ENCODE measurements at regions not wholly inside any gene's neighbourhood (a gene's known extent, or its start where the extent isn't known, plus 50 kb on each side); places are given as distances from the start of the nearest gene placed in this dataset.

DNA sequence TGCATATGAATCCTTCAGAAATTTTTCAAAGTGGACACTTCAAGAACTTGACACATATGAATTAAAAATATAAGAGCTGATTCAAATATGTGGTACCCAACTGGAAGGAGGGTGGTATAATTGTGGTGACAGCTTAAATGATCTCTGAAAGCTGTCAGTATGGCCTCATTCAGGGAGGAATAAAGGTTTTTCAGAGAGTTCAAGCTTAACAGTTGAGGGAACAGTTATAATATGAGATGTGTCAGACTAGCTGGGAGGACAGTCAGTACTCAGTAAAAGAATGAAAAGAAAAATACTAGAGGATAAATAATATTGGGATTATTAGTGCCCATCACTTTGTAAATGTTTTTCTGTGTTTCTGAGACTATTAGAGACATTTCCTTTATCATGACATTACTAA, 277.5 kb downstream of the RASSF9 start:
- H3K27me3 ChIP-seq (ENCODE audit: insufficient read depth, low read length) = no peaks in the 10 kb centered on the region
- H3K4me1 ChIP-seq (ENCODE audit: insufficient read depth, low read length) = no peaks in the 10 kb centered on the region
- H3K4me3 ChIP-seq (ENCODE audit: low read length) = no peak overlapping the region
- H3K27ac ChIP-seq (ENCODE audit: low read length) = no peak overlapping the region
- H3K36me3 ChIP-seq (ENCODE audit: insufficient read depth, low read depth, low read length) = no peaks in the 10 kb centered on the region
- no peak overlapping the region for H3K9ac ChIP-seq (ENCODE audit: low read depth, low read length)
- no peaks in the 10 kb centered on the region for H3K9me3 ChIP-seq (ENCODE audit: insufficient read depth, low read depth, low read length)

DNA sequence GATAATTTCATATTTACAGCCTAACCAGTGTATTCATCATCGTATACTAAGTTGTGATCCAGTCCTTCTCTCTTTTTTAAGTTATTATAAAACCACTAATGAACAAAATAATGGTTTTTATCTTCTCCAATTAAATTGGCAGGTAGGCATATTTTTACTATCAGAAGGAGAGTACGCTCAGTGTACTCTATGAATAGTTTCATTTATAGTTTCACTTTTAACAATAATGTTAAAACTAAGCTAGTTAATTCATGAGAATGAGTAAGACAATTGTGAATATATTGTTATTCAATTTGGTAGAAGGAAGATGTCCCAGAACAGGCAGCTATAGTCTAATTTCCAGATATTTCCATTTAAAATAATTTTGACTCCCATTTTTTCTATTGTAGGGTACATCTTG, 277.1 kb downstream of the RASSF9 start:
- no peak overlapping the region for H3K4me3 ChIP-seq (ENCODE audit: low read length)
- no peaks in the 10 kb centered on the region for H3K4me1 ChIP-seq (ENCODE audit: insufficient read depth, low read length)
- no peak overlapping the region for H3K27ac ChIP-seq (ENCODE audit: low read length)
- no peaks in the 10 kb centered on the region for H3K27me3 ChIP-seq (ENCODE audit: insufficient read depth, low read length)
- H3K36me3 ChIP-seq (ENCODE audit: insufficient read depth, low read depth, low read length) = no peaks in the 10 kb centered on the region
- H3K9ac ChIP-seq (ENCODE audit: low read depth, low read length) = no peak overlapping the region
- no peaks in the 10 kb centered on the region for H3K9me3 ChIP-seq (ENCODE audit: insufficient read depth, low read depth, low read length)

DNA sequence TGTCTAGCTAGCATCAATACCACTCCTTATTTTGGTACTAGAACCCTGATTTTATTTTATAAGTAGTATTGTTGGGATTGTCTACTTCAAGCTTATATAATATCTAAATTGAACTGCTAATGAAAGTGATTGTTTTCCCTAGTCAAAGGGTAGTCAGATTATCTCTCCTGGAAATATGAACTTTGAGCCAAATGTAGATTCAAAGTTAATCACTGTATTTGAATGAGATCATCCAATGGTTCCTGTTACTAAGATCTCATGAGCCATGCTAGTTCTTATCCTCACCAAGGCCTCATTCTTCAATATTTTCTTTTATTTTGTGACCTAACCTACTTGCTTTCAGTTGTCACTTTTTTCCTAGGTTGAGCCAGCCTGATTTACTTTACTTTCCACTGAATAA, 276.7 kb downstream of the RASSF9 start:
- H3K27me3 ChIP-seq (ENCODE audit: insufficient read depth, low read length) = no peaks in the 10 kb centered on the region

DNA sequence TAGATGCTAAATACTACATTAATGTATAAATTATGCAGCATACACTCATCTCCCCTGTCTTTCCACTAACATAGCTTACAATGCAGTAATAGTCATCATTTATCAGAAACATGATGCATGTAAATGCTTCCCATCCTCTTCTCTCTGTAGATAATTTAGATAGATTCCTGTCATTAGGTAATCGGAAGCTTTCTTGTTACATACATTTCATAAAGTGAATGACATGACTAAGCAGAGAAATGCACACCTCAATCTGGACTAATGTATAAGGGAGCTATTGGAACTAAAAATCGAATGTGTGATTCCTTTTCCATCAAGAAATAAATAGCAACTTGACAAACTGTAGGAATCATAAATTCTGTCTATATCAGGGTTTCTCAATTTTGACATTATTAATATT, 273.4 kb downstream of the RASSF9 start:
- H3K27me3 ChIP-seq (ENCODE audit: insufficient read depth, low read length) = no peaks in the 10 kb centered on the region
- H3K9ac ChIP-seq (ENCODE audit: low read depth, low read length) = no peak overlapping the region
- H3K4me3 ChIP-seq (ENCODE audit: low read length) = no peak overlapping the region
- H3K4me1 ChIP-seq (ENCODE audit: insufficient read depth, low read length) = no peaks in the 10 kb centered on the region
- no peaks in the 10 kb centered on the region for H3K36me3 ChIP-seq (ENCODE audit: insufficient read depth, low read depth, low read length)
- no peak overlapping the region for H3K27ac ChIP-seq (ENCODE audit: low read length)
- no peaks in the 10 kb centered on the region for H3K9me3 ChIP-seq (ENCODE audit: insufficient read depth, low read depth, low read length)

More for the DNA sequence above, 276.7 kb downstream of the RASSF9 start:
- Histone ChIP-seq H3K9me3 (ENCODE audit: insufficient read depth, low read depth, low read length) (no peaks in the 10 kb centered on the region), H3K9ac (ENCODE audit: low read depth, low read length) (no peak overlapping the region), H3K4me3 (ENCODE audit: low read length) (no peak overlapping the region), H3K36me3 (ENCODE audit: insufficient read depth, low read depth, low read length) (no peaks in the 10 kb centered on the region), H3K4me1 (ENCODE audit: insufficient read depth, low read length) (no peaks in the 10 kb centered on the region), H3K27ac (ENCODE audit: low read length) (no peak overlapping the region)

DNA sequence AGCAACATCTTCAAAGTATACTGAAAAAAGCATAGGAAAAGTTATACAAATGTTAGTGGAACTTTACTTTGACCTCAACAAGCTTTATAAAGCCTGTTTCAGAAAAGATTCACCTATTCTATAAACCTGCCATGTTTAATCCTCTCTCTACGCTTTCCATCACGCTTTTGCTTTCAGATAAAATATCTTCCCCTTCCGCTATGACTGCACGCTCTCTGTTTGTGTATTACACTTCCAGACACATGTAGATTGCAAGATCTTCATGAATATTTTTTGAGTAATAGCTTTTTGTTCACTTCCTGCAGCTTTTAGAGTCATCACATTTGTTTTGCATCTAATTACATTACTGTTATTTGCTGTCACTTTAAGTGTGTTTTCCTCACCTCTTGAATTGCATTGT, 271.4 kb downstream of the RASSF9 start:
- H3K27ac ChIP-seq (ENCODE audit: low read length) = no peak overlapping the region
- H3K4me3 ChIP-seq (ENCODE audit: low read length) = no peak overlapping the region
- no peaks in the 10 kb centered on the region for H3K4me1 ChIP-seq (ENCODE audit: insufficient read depth, low read length)
- H3K36me3 ChIP-seq (ENCODE audit: insufficient read depth, low read depth, low read length) = no peaks in the 10 kb centered on the region
- no peaks in the 10 kb centered on the region for H3K9me3 ChIP-seq (ENCODE audit: insufficient read depth, low read depth, low read length)
- no peaks in the 10 kb centered on the region for H3K27me3 ChIP-seq (ENCODE audit: insufficient read depth, low read length)
- no peak overlapping the region for H3K9ac ChIP-seq (ENCODE audit: low read depth, low read length)

DNA sequence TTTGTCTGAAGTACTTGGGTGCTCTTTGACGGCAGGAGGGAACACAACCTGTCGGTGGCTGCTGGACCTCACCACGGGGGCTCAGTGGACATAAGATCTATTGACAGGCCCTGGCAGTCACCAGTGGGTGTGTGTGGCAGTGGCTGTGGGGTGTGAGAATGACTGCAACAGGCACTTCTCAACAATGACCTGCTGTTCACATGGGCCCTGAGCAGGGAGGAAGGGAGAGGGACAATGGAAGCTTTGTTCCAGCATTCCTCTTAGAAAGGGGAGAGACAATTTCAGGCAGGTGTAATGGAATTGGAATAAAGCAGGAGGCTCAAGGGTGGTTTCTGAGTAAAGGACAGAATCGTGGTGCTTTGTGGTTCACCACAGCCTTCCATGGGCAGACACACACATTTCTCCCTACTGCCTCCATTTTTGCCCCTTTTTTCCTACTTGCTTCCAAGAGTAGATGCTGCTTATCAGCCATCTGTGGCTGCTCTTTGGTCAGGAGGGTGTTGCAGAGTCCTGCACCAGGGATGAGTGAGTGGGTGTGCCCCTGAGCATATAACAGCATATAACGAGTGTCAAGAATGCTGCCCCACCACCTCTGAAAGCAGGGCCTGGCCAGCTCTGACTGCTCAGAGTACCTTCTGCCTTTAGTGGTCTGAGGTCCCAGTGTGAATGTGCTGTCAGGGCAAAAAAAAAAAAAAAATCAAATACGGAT, 267.7 kb downstream of the RASSF9 start:
- Histone ChIP-seq H3K27me3 (ENCODE audit: insufficient read depth, low read length) (no peaks in the 10 kb centered on the region), H3K9ac (ENCODE audit: low read depth, low read length) (no peak overlapping the region), H3K4me1 (ENCODE audit: insufficient read depth, low read length) (no peaks in the 10 kb centered on the region), H3K36me3 (ENCODE audit: insufficient read depth, low read depth, low read length) (no peaks in the 10 kb centered on the region), H3K4me3 (ENCODE audit: low read length) (no peak overlapping the region), H3K27ac (ENCODE audit: low read length) (no peak overlapping the region), H3K9me3 (ENCODE audit: insufficient read depth, low read depth, low read length) (no peaks in the 10 kb centered on the region)

DNA sequence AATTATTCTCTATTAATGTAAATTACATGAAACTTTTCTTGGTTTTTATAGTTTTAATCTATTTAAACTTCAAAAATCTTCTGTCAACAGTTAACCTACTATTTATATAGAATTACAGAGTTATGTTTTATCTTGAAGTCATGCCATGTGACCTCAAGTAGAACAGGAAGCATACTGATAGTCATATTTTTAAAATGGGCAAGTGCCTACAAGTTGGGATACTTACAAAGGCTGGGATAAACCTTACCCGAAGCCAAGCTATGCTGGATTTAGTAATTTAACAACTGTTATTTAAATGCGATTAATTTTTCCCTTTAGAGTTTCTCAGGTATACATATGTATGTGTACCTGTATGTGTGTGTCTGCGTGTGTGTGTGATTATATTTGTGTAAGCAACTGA, 266.9 kb downstream of the RASSF9 start:
- H3K4me1 ChIP-seq (ENCODE audit: insufficient read depth, low read length) = no peaks in the 10 kb centered on the region
- no peaks in the 10 kb centered on the region for H3K9me3 ChIP-seq (ENCODE audit: insufficient read depth, low read depth, low read length)
- H3K9ac ChIP-seq (ENCODE audit: low read depth, low read length) = no peak overlapping the region
- H3K27ac ChIP-seq (ENCODE audit: low read length) = no peak overlapping the region
- no peaks in the 10 kb centered on the region for H3K27me3 ChIP-seq (ENCODE audit: insufficient read depth, low read length)
- no peak overlapping the region for H3K4me3 ChIP-seq (ENCODE audit: low read length)
- H3K36me3 ChIP-seq (ENCODE audit: insufficient read depth, low read depth, low read length) = no peaks in the 10 kb centered on the region

DNA sequence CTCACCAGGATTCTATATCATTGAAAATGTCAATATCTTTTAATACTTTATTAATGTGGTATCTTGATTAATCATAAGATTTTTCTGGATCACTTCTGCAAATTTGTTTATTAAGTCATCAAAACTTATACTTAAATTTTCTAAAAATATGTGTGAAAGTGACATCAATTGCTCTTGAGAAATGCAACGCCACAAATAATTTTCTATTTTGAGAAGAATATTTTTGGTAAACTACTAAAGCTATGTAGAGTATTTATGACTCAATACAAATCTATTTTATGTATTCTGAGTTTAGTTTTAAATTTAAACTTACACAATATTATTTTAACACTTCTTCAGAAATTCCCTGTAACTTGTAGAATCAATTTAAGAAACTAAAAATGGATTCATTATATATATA, 263.3 kb downstream of the RASSF9 start:
- peaks cover 4% of the 10 kb centered on the region; the same call in 1 of the 2 replicates for H3K4me1 ChIP-seq (ENCODE audit: insufficient read depth, low read length)
- no peaks in the 10 kb centered on the region for H3K9me3 ChIP-seq (ENCODE audit: insufficient read depth, low read depth, low read length)
- no peaks in the 10 kb centered on the region for H3K36me3 ChIP-seq (ENCODE audit: insufficient read depth, low read depth, low read length)
- H3K27me3 ChIP-seq (ENCODE audit: insufficient read depth, low read length) = no peaks in the 10 kb centered on the region
- H3K27ac ChIP-seq (ENCODE audit: low read length) = no peak overlapping the region
- H3K4me3 ChIP-seq (ENCODE audit: low read length) = no peak overlapping the region
- H3K9ac ChIP-seq (ENCODE audit: low read depth, low read length) = no peak overlapping the region

DNA sequence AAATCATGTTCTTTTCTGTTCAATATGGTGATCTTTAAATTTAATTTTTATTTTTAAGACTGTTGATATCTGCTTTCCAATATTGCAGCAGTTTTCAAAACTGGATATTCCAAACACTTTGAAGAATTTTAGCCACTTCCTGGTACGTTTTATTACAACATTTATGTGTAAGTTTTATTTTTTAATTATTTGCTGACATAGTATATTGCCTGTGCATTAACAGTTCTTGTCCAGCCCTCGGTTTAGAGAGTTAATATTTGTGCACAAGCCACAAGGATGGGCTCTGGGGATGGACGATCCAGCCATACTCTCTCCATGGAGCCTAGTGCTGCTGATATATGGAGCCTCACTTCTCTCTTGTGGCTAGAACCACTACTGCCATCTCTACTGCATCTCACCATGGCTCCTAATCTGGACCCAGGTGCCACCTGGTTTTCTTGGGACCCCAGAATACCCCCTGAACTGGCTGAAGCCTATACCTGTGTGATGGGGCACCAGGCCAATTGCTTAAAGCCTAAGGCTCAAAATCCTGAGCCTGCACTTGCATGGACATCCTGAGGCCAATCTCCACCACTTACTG, 262.5 kb downstream of the RASSF9 start:
- no peaks in the 10 kb centered on the region for H3K36me3 ChIP-seq (ENCODE audit: insufficient read depth, low read depth, low read length)
- no peak overlapping the region for H3K9ac ChIP-seq (ENCODE audit: low read depth, low read length)
- H3K9me3 ChIP-seq (ENCODE audit: insufficient read depth, low read depth, low read length) = no peaks in the 10 kb centered on the region
- peaks cover 4% of the 10 kb centered on the region; the same call in 1 of the 2 replicates for H3K4me1 ChIP-seq (ENCODE audit: insufficient read depth, low read length)
- H3K4me3 ChIP-seq (ENCODE audit: low read length) = no peak overlapping the region
- H3K27ac ChIP-seq (ENCODE audit: low read length) = no peak overlapping the region
- H3K27me3 ChIP-seq (ENCODE audit: insufficient read depth, low read length) = no peaks in the 10 kb centered on the region

DNA sequence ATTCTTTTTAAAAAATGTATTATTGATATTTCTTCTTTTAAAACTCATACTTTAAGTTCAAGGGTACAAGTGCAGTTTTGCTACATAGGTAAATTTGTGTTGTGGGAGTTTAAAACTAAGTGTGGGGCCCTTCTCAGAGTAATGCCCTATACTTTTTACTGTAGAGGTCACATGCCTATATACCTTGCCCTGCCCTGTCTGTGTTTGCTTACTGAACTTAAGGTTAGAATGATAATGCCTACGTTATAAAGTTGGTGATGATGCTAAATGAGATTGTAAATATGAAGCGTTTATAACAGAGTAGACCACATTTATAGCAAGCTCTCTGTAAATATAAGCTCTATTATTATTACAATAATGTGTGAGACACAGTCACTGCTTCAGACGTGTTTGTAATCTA, 261.9 kb downstream of the RASSF9 start:
- Histone ChIP-seq H3K27ac (ENCODE audit: low read length) (no peak overlapping the region), H3K4me1 (ENCODE audit: insufficient read depth, low read length) (peaks cover 4% of the 10 kb centered on the region; the same call in 1 of the 2 replicates), H3K27me3 (ENCODE audit: insufficient read depth, low read length) (no peaks in the 10 kb centered on the region), H3K36me3 (ENCODE audit: insufficient read depth, low read depth, low read length) (no peaks in the 10 kb centered on the region), H3K9ac (ENCODE audit: low read depth, low read length) (no peak overlapping the region), H3K9me3 (ENCODE audit: insufficient read depth, low read depth, low read length) (no peaks in the 10 kb centered on the region), H3K4me3 (ENCODE audit: low read length) (no peak overlapping the region)

DNA sequence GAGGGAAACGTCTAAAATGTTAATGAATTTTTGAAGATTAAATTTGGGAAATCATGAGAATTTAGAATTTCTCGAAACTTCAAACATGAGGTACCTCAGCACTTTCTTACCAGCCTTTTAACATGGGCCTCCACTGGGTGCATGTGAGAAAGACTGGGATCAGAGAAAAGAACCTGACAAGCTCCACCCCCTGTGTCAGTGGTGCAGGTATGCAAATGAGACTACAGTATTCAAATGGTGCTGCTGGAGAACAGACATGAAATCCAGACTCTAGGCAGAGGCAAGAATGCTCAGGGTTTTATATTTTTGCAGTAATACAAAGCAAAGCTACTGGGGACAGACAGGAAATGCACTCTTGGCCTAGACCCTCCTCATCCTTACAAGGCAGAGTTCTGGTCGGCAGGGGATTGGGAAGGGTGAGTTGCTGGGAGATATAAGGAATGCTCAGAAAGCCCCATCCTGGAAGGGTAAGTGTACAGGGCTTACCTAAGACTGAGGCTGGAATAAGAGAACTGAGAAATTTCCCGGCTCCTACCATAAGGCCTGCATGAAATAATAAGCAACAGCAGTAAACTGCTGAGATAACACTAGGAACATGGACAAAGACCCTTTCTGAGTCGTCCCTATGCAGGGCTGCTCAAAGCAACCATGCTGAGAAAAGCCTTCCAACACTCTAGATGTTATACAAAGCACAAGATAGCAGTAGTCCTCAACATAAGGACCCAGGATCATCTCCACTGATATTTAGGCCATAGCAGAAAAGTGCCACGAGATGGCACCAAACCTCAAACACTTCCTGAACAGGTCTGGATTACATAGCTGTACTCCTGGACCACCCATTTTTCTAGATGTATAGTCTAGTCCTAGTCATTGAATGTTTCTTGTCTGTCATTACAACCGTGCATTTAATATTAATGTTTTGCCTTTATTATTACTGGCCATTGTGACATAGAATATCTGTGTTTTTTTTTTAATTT, 260.8 kb downstream of the RASSF9 start:
- H3K27me3 ChIP-seq (ENCODE audit: insufficient read depth, low read length) = no peaks in the 10 kb centered on the region
- H3K36me3 ChIP-seq (ENCODE audit: insufficient read depth, low read depth, low read length) = no peaks in the 10 kb centered on the region
- 0 out of 2 replicates have a peak overlapping the region, but pooled peaks have one; percentile 1 for H3K9ac ChIP-seq (ENCODE audit: low read depth, low read length)
- no peaks in the 10 kb centered on the region for H3K9me3 ChIP-seq (ENCODE audit: insufficient read depth, low read depth, low read length)
- no peak overlapping the region for H3K27ac ChIP-seq (ENCODE audit: low read length)
- no peak overlapping the region for H3K4me3 ChIP-seq (ENCODE audit: low read length)
- H3K4me1 ChIP-seq (ENCODE audit: insufficient read depth, low read length) = peaks cover 4% of the 10 kb centered on the region; the same call in 1 of the 2 replicates

Data from iPS-20b (cell line).